ENCODE measurements at regions not wholly inside any gene's neighbourhood (a gene's known extent, or its start where the extent isn't known, plus 50 kb on each side); places are given as distances from the start of the nearest gene placed in this dataset.

DNA sequence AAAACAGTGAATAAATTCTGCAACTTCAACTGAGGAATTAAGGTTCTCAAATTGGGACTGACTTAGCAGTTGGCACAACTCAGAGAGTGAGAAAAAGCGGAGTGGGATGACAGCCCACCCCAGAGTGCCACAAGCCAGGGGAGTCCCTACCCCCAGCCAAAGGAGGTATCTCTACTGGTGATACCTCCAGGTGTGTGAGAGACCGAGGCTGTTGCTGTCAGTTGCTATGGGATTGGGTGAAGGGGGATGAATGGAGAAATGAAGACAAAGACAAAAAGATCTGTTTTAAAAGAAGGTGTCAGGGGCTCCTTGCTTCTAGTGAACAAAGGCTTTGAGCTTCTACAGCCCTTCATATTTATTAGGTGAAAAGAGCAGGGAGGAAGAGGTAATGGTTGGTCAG is 71.4 kb upstream of the UGT2B10 start:
- TF ChIP-seq POLR2A (IDR thresholded peaks at IDR 0.05) (no peak), POLR2AphosphoS5 (IDR thresholded peaks at IDR 0.05) (no peak)
- 33 to 40% methylated on average over 1 to 2 of the region's 2 CpGs for WGBS, 2 donors (ENCODE audit: low coverage in 1 of 2)
- intact Hi-C loops (cut with DNase I; ENCODE audit: low total_unique reads) (no loop called here), in situ Hi-C loops (cut with MboI; ENCODE audit: low pct_ligation_motif_present in 1 of 4, low pct_unique_long_range_greater_than_20kb in 1 of 4, low sequenced_read_pairs in 3 of 4) (no loop called here)
- Histone ChIP-seq H3K4me3 (no peak overlapping the region), H3K27me3 (no peaks in the 10 kb centered on the region), H3K36me3 (no peaks in the 10 kb centered on the region), H3K27ac (peak overlapping the region; percentile 47 to 70 (median 66)), H3K4me1 (peaks cover 0 to 24% (median 6%) of the 10 kb centered on the region in 4 donors), H3K9me3 (no peaks in the 10 kb centered on the region)
- no peak for DNase-seq

DNA sequence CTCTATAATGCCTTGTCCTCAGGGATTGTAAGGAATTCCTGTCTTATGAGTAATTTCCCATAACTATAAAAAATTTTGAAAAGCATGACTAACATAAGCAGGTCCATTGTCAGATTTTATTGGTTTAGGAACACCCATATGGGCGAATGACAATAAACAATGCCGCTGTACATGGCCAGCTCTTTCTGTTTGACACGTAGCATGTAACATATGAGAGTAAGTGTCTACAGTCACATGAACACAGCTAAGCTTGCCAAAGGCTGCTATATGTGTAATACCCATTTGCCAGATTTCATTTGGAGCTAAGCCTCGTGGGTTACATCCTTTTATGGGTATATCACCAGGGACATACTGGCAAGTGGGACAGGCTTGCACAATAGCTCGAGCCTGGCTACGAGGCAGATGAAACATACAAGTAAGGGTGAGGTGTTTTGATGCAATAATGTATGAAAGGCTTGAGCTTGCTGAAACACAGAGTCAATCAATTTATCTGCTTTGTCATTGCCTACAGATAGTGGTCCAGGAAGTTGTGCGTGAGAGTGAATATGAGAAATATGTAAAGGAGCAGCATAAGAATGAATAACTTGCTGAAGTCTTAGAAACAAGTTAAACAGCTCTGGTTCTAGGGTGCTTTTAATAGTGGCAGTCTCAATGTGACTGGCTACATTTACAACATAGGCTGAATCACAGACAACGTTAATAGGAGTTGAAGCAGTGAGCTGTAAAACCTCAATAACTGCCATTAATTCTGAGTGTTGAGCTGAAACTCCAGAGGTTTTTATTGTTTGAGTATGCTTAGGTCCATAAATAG is 67.4 kb upstream of the UGT2B10 start:
- in situ Hi-C loops (cut with MboI; ENCODE audit: low pct_ligation_motif_present in 1 of 4, low pct_unique_long_range_greater_than_20kb in 1 of 4, low sequenced_read_pairs in 3 of 4): no loop called here
- DNase-seq: no peak
- Histone ChIP-seq H3K27ac (peak overlapping the region; percentile 10 to 71 (median 46)), H3K27me3 (no peaks in the 10 kb centered on the region), H3K36me3 (no peaks in the 10 kb centered on the region), H3K4me1 (peaks cover 0 to 36% (median 6%) of the 10 kb centered on the region in 4 donors), H3K9me3 (no peaks in the 10 kb centered on the region), H3K4me3 (no peak overlapping the region)
- no peak for TF ChIP-seq POLR2A (IDR thresholded peaks at IDR 0.05)
- no peak for TF ChIP-seq POLR2AphosphoS5 (IDR thresholded peaks at IDR 0.05)
- TF ChIP-seq, protein P1, sequence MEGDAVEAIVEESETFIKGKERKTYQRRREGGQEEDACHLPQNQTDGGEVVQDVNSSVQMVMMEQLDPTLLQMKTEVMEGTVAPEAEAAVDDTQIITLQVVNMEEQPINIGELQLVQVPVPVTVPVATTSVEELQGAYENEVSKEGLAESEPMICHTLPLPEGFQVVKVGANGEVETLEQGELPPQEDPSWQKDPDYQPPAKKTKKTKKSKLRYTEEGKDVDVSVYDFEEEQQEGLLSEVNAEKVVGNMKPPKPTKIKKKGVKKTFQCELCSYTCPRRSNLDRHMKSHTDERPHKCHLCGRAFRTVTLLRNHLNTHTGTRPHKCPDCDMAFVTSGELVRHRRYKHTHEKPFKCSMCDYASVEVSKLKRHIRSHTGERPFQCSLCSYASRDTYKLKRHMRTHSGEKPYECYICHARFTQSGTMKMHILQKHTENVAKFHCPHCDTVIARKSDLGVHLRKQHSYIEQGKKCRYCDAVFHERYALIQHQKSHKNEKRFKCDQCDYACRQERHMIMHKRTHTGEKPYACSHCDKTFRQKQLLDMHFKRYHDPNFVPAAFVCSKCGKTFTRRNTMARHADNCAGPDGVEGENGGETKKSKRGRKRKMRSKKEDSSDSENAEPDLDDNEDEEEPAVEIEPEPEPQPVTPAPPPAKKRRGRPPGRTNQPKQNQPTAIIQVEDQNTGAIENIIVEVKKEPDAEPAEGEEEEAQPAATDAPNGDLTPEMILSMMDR (IDR thresholded peaks at IDR 0.05): no peak
- intact Hi-C loops (cut with DNase I; ENCODE audit: low total_unique reads): no loop called here
- 34% methylated on average over 6 to 8 of the region's 8 CpGs for WGBS, 2 donors (ENCODE audit: low coverage in 1 of 2)

DNA sequence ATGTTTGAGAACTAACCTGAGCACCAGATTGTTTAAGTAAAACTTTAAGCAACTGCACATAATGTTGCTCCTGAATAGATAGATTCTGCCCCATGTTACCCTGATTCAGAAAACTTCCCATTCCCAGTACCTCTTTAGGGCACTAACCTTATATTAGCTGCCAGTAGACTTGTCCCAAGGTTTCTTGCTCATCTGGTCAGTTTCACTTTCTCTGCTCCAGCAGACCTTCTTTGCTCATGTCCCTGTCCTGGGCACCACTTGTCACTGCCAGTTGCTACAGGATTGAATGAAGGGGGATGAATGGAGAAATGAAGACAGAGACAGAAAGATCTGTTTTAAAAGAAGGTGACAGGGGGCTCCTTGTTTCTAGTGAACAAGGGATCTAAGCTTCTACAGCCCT is 65.2 kb upstream of the UGT2B10 start:
- no peaks in the 10 kb centered on the region for H3K27me3 ChIP-seq
- no peak for DNase-seq

DNA sequence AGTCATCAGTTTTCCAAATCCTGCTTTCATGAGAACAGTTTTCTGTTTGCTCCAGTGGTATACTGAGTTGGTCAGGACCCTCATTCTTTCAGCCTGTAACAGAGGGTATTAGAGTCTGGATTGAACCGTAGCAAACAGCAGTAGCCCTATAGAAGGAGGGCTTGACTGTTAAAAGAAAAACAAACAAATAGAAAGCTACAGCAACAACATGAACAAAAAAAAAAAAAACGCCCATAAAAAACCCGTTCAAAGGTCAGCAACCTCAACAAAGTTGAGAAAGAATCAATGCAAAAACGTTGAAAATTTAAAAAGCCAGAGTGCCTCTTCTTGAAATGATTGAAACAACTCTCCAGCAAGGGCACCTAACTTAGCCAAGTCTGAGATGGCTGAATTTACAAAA is 64.7 kb upstream of the UGT2B10 start:
- no peaks in the 10 kb centered on the region for H3K27me3 ChIP-seq
- WGBS, 2 donors (ENCODE audit: low coverage in 1 of 2): 9 to 24% methylated on average over 4 of the region's 4 CpGs
- DNase-seq: no peak
- intact Hi-C loops (cut with DNase I; ENCODE audit: low total_unique reads): no loop called here
- in situ Hi-C loops (cut with MboI; ENCODE audit: low pct_ligation_motif_present in 1 of 4, low pct_unique_long_range_greater_than_20kb in 1 of 4, low sequenced_read_pairs in 3 of 4): no loop called here
- H3K36me3 ChIP-seq: no peaks in the 10 kb centered on the region
- TF ChIP-seq POLR2A (IDR thresholded peaks at IDR 0.05): no peak
- no peak for TF ChIP-seq EP300 (IDR thresholded peaks at IDR 0.05; ENCODE audit: low read depth)
- TF ChIP-seq POLR2AphosphoS5 (IDR thresholded peaks at IDR 0.05): no peak
- TF ChIP-seq, protein P1 (IDR thresholded peaks at IDR 0.05): no peak
- peak overlapping the region in 1 of 4 donors; percentile 24 for H3K4me3 ChIP-seq
- no peaks in the 10 kb centered on the region for H3K9me3 ChIP-seq
- peaks cover 0 to 19% (median 0%) of the 10 kb centered on the region in 4 donors for H3K4me1 ChIP-seq
- H3K27ac ChIP-seq: peak overlapping the region; percentile 48 to 73 (median 57)

More for the DNA sequence above, 65.2 kb upstream of the UGT2B10 start:
- Histone ChIP-seq H3K4me1 (peaks cover 0 to 20% (median under 1%) of the 10 kb centered on the region in 4 donors), H3K9me3 (no peaks in the 10 kb centered on the region), H3K27ac (peak overlapping the region; percentile 48 to 73 (median 57)), H3K4me3 (peak overlapping the region in 1 of 4 donors; percentile 24), H3K36me3 (no peaks in the 10 kb centered on the region)
- TF ChIP-seq POLR2AphosphoS5 (IDR thresholded peaks at IDR 0.05) (no peak), EP300 (IDR thresholded peaks at IDR 0.05; ENCODE audit: low read depth) (no peak), POLR2A (IDR thresholded peaks at IDR 0.05) (no peak)
- TF ChIP-seq, protein P1 (IDR thresholded peaks at IDR 0.05): no peak
- in situ Hi-C loops (cut with MboI; ENCODE audit: low pct_ligation_motif_present in 1 of 4, low pct_unique_long_range_greater_than_20kb in 1 of 4, low sequenced_read_pairs in 3 of 4): no loop called here
- intact Hi-C loops (cut with DNase I; ENCODE audit: low total_unique reads): no loop called here
